GM23338 (cell line): ENCODE measurements at regions not wholly inside any gene's neighbourhood (a gene's known extent, or its start where the extent isn't known, plus 50 kb on each side); places are given as distances from the start of the nearest gene placed in this dataset.
A peak's percentile ranks its signal among the peaks of the same experiment; 100 is the strongest.

ENCODE experiments used
- ATAC-seq: fragments of 200-7000 bp; cut with Tn5 transposase; 3 replicates; pipeline ENCODE4 v1.9.1; 2020
- DNase-seq: peaks from one replicate; pipeline ENCODE4 v3.0.0-alpha.2; 2015; ENCODE audit warnings: low spot score
- H2AFZ ChIP-seq: fragments of 200-600 bp; sonication (generic); 2 replicates; pipeline ENCODE4 v1.8.0; 2016; ENCODE audit warnings: antibody characterized with exemption, mild to moderate bottlenecking, moderate library complexity
- H3F3A ChIP-seq: fragments of 200-600 bp; sonication (generic); replicated peaks from 2 replicates; pipeline ENCODE4 v1.8.0; 2017; ENCODE audit warnings: antibody characterized with exemption, mixed run types, low read depth
- H3K27ac ChIP-seq: fragments of 200-600 bp; sonication (generic); 2 replicates; pipeline ENCODE4 v1.6.1; 2016; ENCODE audit warnings: low read depth
- H3K27me3 ChIP-seq: fragments of 200-600 bp; sonication (generic); 2 replicates; pipeline ENCODE4 v1.8.0; 2016; ENCODE audit warnings: mild to moderate bottlenecking, mixed run types, moderate library complexity; ENCODE audit not compliant: insufficient read depth
- H3K36me3 ChIP-seq: fragments of 200-600 bp; sonication (generic); 2 replicates; pipeline ENCODE4 v1.8.0; 2016; ENCODE audit warnings: mild to moderate bottlenecking; ENCODE audit not compliant: insufficient read depth
- H3K4me1 ChIP-seq: fragments of 200-600 bp; sonication (generic); 2 replicates; pipeline ENCODE4 v1.8.0; 2016; ENCODE audit warnings: mild to moderate bottlenecking, moderate library complexity; ENCODE audit not compliant: insufficient read depth
- H3K4me2 ChIP-seq: fragments of 200-600 bp; sonication (generic); 2 replicates; pipeline ENCODE4 v1.7.1; 2017; ENCODE audit warnings: mixed run types
- H3K4me3 ChIP-seq: fragments of 200-600 bp; sonication (generic); 2 replicates; pipeline ENCODE4 v1.6.1; 2016; ENCODE audit warnings: mixed run types
- H3K79me2 ChIP-seq: fragments of 200-600 bp; sonication (generic); replicated peaks from 2 replicates; pipeline ENCODE4 v1.8.0; 2017; ENCODE audit warnings: mild to moderate bottlenecking; ENCODE audit not compliant: insufficient read depth
- H3K9me2 ChIP-seq: fragments of 200-600 bp; sonication (generic); 2 replicates; pipeline ENCODE4 v1.8.0; 2017; ENCODE audit not compliant: insufficient read depth
- H4K20me1 ChIP-seq: fragments of 200-600 bp; sonication (generic); replicated peaks from 2 replicates; pipeline ENCODE4 v1.8.0; 2017; ENCODE audit warnings: mild to moderate bottlenecking; ENCODE audit not compliant: insufficient read depth
- H3K27ac Mint-ChIP-seq: 2 replicates; pipeline ENCODE4 v1.8.0; 2020; ENCODE audit warnings: inconsistent platforms, mild to moderate bottlenecking, moderate library complexity, mixed read lengths
- H3K27me3 Mint-ChIP-seq: 3 replicates; pipeline ENCODE4 v1.8.0; 2022; ENCODE audit warnings: low read depth, mild to moderate bottlenecking, moderate library complexity, mixed read lengths, inconsistent platforms; ENCODE audit not compliant: insufficient read depth, poor library complexity
- H3K36me3 Mint-ChIP-seq: 3 replicates; pipeline ENCODE4 v1.8.0; 2021; ENCODE audit warnings: low read depth, mild to moderate bottlenecking, inconsistent platforms, moderate library complexity, mixed read lengths
- H3K4me1 Mint-ChIP-seq: 3 replicates; pipeline ENCODE4 v1.8.0; 2020; ENCODE audit warnings: mild to moderate bottlenecking, inconsistent platforms, mixed read lengths
- H3K4me3 Mint-ChIP-seq: 3 replicates; pipeline ENCODE4 v1.8.0; 2021; ENCODE audit warnings: moderate library complexity, mild to moderate bottlenecking, inconsistent platforms, mixed read lengths
- H3K9me3 Mint-ChIP-seq: 3 replicates; pipeline ENCODE4 v1.8.0; 2020; ENCODE audit warnings: moderate library complexity, mild to moderate bottlenecking, inconsistent platforms, mixed read lengths
- EZH2 ChIP-seq: fragments of 200-600 bp; sonication (generic); IDR thresholded peaks from one replicate; pipeline ENCODE4 v1.8.0; 2017; ENCODE audit warnings: antibody characterized with exemption, mild to moderate bottlenecking, low read depth; ENCODE audit not compliant: unreplicated experiment
- JUNB ChIP-seq: IDR thresholded peaks from one replicate; pipeline ENCODE4 v1.6.1; 2016; ENCODE audit warnings: antibody characterized with exemption; ENCODE audit not compliant: unreplicated experiment
- POLR2AphosphoS5 ChIP-seq: IDR thresholded peaks from 2 replicates; pipeline ENCODE4 v1.6.1; 2016; ENCODE audit warnings: antibody characterized with exemption, low read depth
- ZNF114 ChIP-seq: fragments of 250-450 bp; sonication (Bioruptor Pico); IDR thresholded peaks from 2 replicates; pipeline ENCODE4 v1.5.0; 2020; ENCODE audit warnings: mild to moderate bottlenecking, moderate library complexity
- ZNF331 ChIP-seq: fragments of 250-450 bp; sonication (Bioruptor Pico); IDR thresholded peaks from 2 replicates; pipeline ENCODE4 v1.5.0; 2020; ENCODE audit warnings: low read depth, mild to moderate bottlenecking, moderate library complexity
- ZNF462 ChIP-seq: fragments of 250-450 bp; sonication (Bioruptor Pico); IDR thresholded peaks from 2 replicates; pipeline ENCODE4 v1.5.0; 2020; ENCODE audit warnings: mild to moderate bottlenecking, moderate library complexity
- TF ChIP-seq, protein P1 (sequence below): IDR thresholded peaks from 2 replicates; pipeline ENCODE4 v1.6.1; 2016; ENCODE audit warnings: antibody characterized with exemption

GRCh38 chr2:64832936-64833335 lies 156.3 kb upstream of the SLC1A4 start (continued):
- TF ChIP-seq ZNF462 (no peak), POLR2AphosphoS5 (no peak), EZH2 (no peak)
- TF ChIP-seq, protein P1, sequence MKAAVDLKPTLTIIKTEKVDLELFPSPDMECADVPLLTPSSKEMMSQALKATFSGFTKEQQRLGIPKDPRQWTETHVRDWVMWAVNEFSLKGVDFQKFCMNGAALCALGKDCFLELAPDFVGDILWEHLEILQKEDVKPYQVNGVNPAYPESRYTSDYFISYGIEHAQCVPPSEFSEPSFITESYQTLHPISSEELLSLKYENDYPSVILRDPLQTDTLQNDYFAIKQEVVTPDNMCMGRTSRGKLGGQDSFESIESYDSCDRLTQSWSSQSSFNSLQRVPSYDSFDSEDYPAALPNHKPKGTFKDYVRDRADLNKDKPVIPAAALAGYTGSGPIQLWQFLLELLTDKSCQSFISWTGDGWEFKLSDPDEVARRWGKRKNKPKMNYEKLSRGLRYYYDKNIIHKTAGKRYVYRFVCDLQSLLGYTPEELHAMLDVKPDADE: no peak

GRCh38 chr2:64836566-64836965 lies 152.6 kb upstream of the SLC1A4 start:
- no peaks in the 10 kb centered on the region for H3K36me3 ChIP-seq
- Mint-ChIP-seq H3K27me3 (peaks cover 6% of the 10 kb centered on the region), H3K4me3 (no peak overlapping the region), H3K4me1 (peaks cover 5% of the 10 kb centered on the region; the same call in 2 of the 3 replicates), H3K27ac (no peak overlapping the region), H3K9me3 (no peaks in the 10 kb centered on the region), H3K36me3 (no peaks in the 10 kb centered on the region)
- H3K27ac ChIP-seq: no peak overlapping the region
- no peak overlapping the region for H3K4me2 ChIP-seq
- H3F3A ChIP-seq: no peaks in the 10 kb centered on the region
- ATAC-seq (no peak), DNase-seq (no peak)
- H3K27me3 ChIP-seq: no peaks in the 10 kb centered on the region
- H4K20me1 ChIP-seq: no peaks in the 10 kb centered on the region
- H3K4me1 ChIP-seq: no peaks in the 10 kb centered on the region; the same call in 1 of the 2 replicates
- no peaks in the 10 kb centered on the region for H3K79me2 ChIP-seq
- H3K9me2 ChIP-seq: no peaks in the 10 kb centered on the region; the same call in 1 of the 2 replicates
- no peak overlapping the region for H3K4me3 ChIP-seq
- 0 out of 2 replicates have a peak overlapping the region, but pooled peaks have one; percentile 47 for H2AFZ ChIP-seq
- TF ChIP-seq JUNB (no peak), EZH2 (no peak), ZNF331 (no peak), ZNF462 (no peak), ZNF114 (CRISPR knock-in tag) (no peak)
- TF ChIP-seq, protein P1: no peak
